Neutrophil (primary cell): ENCODE measurements at regions not wholly inside any gene's neighbourhood (a gene's known extent, or its start where the extent isn't known, plus 50 kb on each side); places are given as distances from the start of the nearest gene placed in this dataset.
A peak's percentile ranks its signal among the peaks of the same experiment; 100 is the strongest.

Experiments
- H3K27ac ChIP-seq: fragments of 200-600 bp; sonication (generic); 2 replicates; pipeline ENCODE4 v1.5.1; 2016; ENCODE audit warnings: mild to moderate bottlenecking, moderate library complexity
- H3K27me3 ChIP-seq: fragments of 200-600 bp; sonication (generic); 2 replicates; pipeline ENCODE4 v1.6.0; 2016; ENCODE audit warnings: mild to moderate bottlenecking
- H3K36me3 ChIP-seq: fragments of 200-600 bp; sonication (generic); 2 replicates; pipeline ENCODE4 v1.5.1; 2017
- H3K4me1 ChIP-seq, 2 experiments: fragments of 200-600 bp in 1 of 2; sonication (generic) in 1 of 2; 1 replicate in 1 of 2; 2 replicates in 1 of 2; pipeline versions ENCODE4 v1.5.1 to v1.6.1; 2013 to 2016; ENCODE audit warnings: low read depth in 1 of 2, low read length in 1 of 2, mild to moderate bottlenecking in 1 of 2, moderate library complexity in 1 of 2; ENCODE audit not compliant: control insufficient read depth in 1 of 2, insufficient read depth in 1 of 2
- H3K4me3 ChIP-seq, 2 experiments: fragments of 200-600 bp in 1 of 2; sonication (generic) in 1 of 2; 1 replicate in 1 of 2; 2 replicates in 1 of 2; pipeline ENCODE4 v1.5.1; 2013 to 2016; ENCODE audit warnings: low read depth in 1 of 2, low read length in 1 of 2, mild to moderate bottlenecking in 1 of 2, moderate library complexity in 1 of 2
- H3K9me3 ChIP-seq: fragments of 200-600 bp; sonication (generic); 2 replicates; pipeline ENCODE4 v1.5.1; 2016
- TF ChIP-seq, protein P1 (sequence below): fragments of 200-600 bp; sonication (generic); IDR thresholded peaks from 2 replicates; pipeline ENCODE4 v1.5.1; 2016; ENCODE audit warnings: antibody characterized with exemption

DNA sequence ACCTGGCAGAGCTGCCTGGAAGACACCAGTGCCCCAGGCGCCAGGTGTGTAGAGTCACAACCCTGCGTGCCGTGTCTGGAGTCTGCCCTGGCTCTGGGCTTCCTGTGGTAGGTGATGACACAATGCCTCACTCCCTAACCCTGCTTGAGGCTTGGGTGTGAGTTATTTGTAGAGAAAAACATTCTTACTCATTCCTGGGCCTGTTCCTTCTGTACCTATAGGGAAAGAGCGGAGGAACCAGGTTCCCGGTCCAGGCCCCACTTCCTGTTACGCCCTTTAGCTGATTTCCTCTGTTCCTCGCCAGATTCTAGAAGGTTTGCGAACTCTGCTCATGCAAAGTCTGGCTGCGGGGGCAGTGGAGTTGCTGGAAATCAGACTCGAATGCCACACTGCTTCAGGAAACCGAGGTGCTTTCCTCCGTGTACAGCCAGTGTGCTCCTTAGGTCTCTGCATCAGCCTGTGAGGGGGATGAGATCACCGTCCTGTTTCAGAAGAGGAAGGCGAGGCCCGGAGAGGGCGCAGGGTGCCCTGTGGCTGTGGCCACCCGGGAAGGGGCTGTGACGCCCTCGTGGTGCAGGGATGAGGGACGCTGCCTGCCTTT lies 67.1 kb upstream of the DUSP22 start:
- Histone ChIP-seq H3K4me1 (peaks cover 14% of the 10 kb centered on the region in 2 experiments), H3K9me3 (no peaks in the 10 kb centered on the region), H3K27me3 (peaks cover 17% of the 10 kb centered on the region), H3K27ac (no peak overlapping the region), H3K4me3 (peak overlapping the region; percentile 19 to 24), H3K36me3 (no peaks in the 10 kb centered on the region)
- TF ChIP-seq, protein P1, sequence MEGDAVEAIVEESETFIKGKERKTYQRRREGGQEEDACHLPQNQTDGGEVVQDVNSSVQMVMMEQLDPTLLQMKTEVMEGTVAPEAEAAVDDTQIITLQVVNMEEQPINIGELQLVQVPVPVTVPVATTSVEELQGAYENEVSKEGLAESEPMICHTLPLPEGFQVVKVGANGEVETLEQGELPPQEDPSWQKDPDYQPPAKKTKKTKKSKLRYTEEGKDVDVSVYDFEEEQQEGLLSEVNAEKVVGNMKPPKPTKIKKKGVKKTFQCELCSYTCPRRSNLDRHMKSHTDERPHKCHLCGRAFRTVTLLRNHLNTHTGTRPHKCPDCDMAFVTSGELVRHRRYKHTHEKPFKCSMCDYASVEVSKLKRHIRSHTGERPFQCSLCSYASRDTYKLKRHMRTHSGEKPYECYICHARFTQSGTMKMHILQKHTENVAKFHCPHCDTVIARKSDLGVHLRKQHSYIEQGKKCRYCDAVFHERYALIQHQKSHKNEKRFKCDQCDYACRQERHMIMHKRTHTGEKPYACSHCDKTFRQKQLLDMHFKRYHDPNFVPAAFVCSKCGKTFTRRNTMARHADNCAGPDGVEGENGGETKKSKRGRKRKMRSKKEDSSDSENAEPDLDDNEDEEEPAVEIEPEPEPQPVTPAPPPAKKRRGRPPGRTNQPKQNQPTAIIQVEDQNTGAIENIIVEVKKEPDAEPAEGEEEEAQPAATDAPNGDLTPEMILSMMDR: no peak

DNA sequence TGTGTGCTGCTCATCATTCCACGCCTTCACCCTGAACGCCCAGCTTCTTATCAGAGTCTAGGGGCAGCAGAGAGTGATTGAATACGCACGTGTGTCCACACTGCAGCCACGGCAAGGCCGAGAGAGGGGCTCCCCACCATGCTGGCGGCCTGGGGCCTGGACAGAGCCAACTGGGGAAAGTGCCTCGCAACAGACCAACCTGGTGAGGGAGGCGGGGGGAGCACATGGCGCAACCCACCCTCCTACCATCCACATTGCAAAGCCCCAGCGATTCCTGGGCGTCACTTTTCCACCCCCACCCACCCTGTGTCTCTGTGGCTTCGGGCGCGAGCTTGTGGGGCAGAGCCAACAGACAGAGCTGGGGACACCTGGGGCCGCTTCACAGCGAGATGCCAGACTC lies 66.4 kb upstream of the DUSP22 start:
- Histone ChIP-seq H3K4me3 (no peak overlapping the region), H3K27ac (no peak overlapping the region), H3K9me3 (no peaks in the 10 kb centered on the region), H3K4me1 (peaks cover 12 to 13% of the 10 kb centered on the region in 2 experiments), H3K27me3 (peaks cover 13% of the 10 kb centered on the region), H3K36me3 (no peaks in the 10 kb centered on the region)
- TF ChIP-seq, protein P1: no peak

DNA sequence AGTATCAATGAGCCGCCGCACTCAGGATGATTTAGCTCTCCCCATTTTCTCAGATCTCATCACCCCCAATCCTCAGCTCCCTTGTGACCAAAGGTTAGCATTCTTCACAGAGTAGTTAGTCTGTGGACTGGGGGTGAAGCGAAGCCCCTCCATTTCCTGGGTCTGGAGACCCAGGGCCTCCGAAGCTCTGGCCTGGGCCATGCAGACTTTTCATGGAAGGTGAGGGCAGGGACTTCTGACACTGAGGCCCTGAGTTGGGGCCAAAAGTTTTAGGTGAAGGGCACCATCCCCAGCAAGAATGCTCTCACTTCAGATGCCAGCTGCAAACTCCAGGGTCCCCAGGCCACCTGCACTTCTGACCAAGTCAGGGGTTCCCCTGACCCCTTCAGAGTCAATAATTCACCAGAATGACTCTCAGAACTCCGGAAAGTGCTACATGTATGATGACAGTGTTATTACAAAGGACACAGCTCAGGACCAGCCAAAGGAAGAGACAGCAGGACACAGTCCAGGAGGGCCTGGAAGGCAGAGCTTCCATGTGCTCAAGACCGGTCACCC lies 65.7 kb upstream of the DUSP22 start:
- Histone ChIP-seq H3K9me3 (no peaks in the 10 kb centered on the region), H3K36me3 (no peaks in the 10 kb centered on the region), H3K4me1 (peaks cover 12 to 13% of the 10 kb centered on the region in 2 experiments), H3K4me3 (no peak overlapping the region), H3K27ac (no peak overlapping the region), H3K27me3 (peaks cover 11% of the 10 kb centered on the region)
- TF ChIP-seq, protein P1: no peak

DNA sequence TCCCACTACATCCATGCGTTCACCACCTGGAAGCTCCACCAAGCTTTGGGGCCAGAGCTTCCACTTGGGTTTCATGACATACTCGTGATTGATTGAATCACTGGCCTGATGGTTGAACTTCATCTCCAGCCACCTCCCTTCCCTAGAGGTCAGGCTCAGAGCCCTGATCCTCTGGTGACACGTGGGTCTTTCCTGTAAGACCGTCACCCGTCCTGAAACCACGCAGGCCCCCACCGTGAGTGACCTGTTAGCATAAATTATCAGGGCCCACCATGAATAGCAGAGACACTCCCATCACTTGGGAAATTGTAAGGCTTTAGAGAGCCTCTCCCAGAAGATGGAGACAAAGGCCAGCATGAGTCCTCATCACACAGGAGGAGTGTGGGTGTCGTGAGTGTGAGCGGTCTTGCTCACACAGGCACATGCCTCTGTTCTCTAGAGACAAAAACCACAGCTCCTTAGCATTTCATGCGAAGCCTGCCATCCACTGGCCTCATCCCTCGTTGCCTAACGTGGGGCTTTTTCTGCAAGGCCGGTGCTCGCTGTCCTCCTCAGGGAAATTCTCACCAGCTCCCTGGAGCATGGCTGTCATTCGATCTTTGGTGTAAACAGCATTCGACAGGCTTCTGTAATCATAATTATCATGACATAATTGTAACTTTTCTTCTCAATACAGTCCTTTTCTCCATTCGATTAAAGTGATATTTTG lies 65.1 kb upstream of the DUSP22 start:
- H3K27ac ChIP-seq: no peak overlapping the region
- H3K27me3 ChIP-seq: peaks cover 11% of the 10 kb centered on the region
- no peaks in the 10 kb centered on the region for H3K9me3 ChIP-seq
- H3K36me3 ChIP-seq: no peaks in the 10 kb centered on the region
- H3K4me1 ChIP-seq: peaks cover 12 to 13% of the 10 kb centered on the region in 2 experiments
- H3K4me3 ChIP-seq: no peak overlapping the region
- TF ChIP-seq, protein P1: no peak

DNA sequence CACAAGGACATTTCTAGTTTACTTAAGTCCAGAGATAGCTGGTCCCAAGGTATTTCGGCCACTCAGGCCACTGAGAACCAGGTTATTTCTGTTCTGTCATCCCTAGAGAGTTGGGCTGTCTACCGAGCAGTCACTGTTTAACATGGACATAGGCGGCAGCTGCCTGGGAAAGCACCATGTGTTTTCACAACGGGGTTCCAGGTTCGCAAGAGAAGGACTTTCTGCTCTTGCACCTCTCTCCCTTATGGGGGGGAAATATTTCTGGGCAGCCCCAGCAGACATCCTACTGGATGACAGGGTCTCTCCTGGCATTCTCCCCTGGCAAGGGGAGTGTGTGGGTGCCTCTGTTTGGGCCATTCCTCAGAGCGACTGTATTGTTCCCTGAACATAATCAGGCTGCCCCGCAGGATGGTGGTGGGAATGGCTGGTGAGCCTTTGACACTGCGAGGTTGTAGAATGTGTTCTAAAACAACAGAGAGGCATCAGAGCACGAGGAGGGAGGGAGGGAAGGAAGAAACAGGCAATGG lies 64.4 kb upstream of the DUSP22 start:
- Histone ChIP-seq H3K9me3 (no peaks in the 10 kb centered on the region), H3K27ac (no peak overlapping the region), H3K27me3 (peaks cover 11% of the 10 kb centered on the region), H3K4me1 (peaks cover 12 to 13% of the 10 kb centered on the region in 2 experiments), H3K4me3 (no peak overlapping the region), H3K36me3 (no peaks in the 10 kb centered on the region)
- TF ChIP-seq, protein P1: no peak
